ENCODE measurements at regions not wholly inside any gene's neighbourhood (a gene's known extent, or its start where the extent isn't known, plus 50 kb on each side); places are given as distances from the start of the nearest gene placed in this dataset.

DNA sequence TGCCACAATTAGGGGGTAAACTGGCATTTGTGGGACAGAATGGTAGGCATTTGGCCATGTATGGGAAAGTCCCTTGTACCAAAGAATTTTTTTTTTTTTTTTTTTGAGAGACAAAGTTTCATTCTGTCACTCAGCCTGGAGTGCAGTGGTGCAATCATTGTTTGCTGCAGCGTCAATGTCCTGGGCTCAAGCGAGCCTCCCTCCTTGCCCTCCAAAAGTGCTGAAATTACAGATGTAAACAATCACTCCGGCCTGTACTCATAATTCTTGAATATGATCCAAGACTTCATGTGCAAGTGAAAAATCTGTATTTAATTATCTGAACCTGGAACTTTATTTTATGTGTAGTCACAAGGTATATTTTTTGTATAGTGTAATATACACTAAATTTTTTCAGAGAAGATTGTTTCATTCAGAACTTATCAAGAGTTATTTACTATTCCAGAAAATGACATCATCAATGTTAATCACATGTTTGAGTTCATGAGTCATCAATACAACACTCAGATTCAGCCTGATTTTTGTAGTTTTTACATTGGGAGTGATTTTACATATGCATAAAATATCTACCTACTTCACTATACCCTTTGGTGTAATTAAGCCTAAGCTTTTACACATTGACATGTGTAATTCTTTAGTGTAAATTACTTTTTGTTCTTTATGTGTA, 138.7 kb upstream of the L3MBTL4 start:
- no peak for TF ChIP-seq EZH2 (IDR thresholded peaks at IDR 0.05; ENCODE audit: borderline replicate concordance, insufficient read depth, low read depth, low read length, poor library complexity, severe bottlenecking)
- TF ChIP-seq, protein P1, sequence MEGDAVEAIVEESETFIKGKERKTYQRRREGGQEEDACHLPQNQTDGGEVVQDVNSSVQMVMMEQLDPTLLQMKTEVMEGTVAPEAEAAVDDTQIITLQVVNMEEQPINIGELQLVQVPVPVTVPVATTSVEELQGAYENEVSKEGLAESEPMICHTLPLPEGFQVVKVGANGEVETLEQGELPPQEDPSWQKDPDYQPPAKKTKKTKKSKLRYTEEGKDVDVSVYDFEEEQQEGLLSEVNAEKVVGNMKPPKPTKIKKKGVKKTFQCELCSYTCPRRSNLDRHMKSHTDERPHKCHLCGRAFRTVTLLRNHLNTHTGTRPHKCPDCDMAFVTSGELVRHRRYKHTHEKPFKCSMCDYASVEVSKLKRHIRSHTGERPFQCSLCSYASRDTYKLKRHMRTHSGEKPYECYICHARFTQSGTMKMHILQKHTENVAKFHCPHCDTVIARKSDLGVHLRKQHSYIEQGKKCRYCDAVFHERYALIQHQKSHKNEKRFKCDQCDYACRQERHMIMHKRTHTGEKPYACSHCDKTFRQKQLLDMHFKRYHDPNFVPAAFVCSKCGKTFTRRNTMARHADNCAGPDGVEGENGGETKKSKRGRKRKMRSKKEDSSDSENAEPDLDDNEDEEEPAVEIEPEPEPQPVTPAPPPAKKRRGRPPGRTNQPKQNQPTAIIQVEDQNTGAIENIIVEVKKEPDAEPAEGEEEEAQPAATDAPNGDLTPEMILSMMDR (IDR thresholded peaks at IDR 0.05), result no peak
- Histone ChIP-seq H3K9me3 (ENCODE audit: control extremely low read depth in 1 of 3, control insufficient read depth in 2 of 3, insufficient read depth in 1 of 3, low read length in 2 of 3) (peaks cover 0 to 3% (median 0%) of the 10 kb centered on the region in 3 donors), H4K20me1 (ENCODE audit: control insufficient read depth, insufficient read depth, low read length, poor library complexity, severe bottlenecking) (no peaks in the 10 kb centered on the region), H3K79me2 (ENCODE audit: control insufficient read depth, insufficient read depth, low read length) (no peaks in the 10 kb centered on the region), H3K27me3 (replicated peaks in 1 of 4; ENCODE audit: control extremely low read depth in 1 of 4, control insufficient read depth in 3 of 4, insufficient read depth in 4 of 4, low read length in 3 of 4) (no peaks in the 10 kb centered on the region), H3K9ac (ENCODE audit: low read length) (no peak overlapping the region), H3K4me2 (replicated peaks; ENCODE audit: low read depth, low read length, poor library complexity, severe bottlenecking) (no peak overlapping the region), H3K4me3 (ENCODE audit: control extremely low read depth in 1 of 5, extremely low read depth in 1 of 5, insufficient read depth in 1 of 5, low read depth in 2 of 5, low read length in 4 of 5) (no peak overlapping the region), H3K27ac (ENCODE audit: low read length in 2 of 2) (no peak overlapping the region), H3K4me1 (ENCODE audit: control insufficient read depth in 2 of 2, insufficient read depth in 2 of 2, low read length in 2 of 2) (no peaks in the 10 kb centered on the region), H3K36me3 (replicated peaks in 1 of 2; ENCODE audit: control extremely low read depth in 1 of 2, control insufficient read depth in 1 of 2, extremely low read depth in 1 of 2, insufficient read depth in 2 of 2, low read length in 1 of 2) (no peaks in the 10 kb centered on the region), H2AFZ (ENCODE audit: insufficient read depth, low read depth, low read length, poor library complexity, severe bottlenecking) (no peak overlapping the region)
- no peaks in the 10 kb centered on the region for H3K4me1 Mint-ChIP-seq
- H3K4me3 Mint-ChIP-seq, result no peak overlapping the region
- ChIA-PET CTCF (interaction anchor here (0.7 kb wide), 1 partner anchor 8 kb away, joined by 5 read pairs; no protein-coding TSS in a partner anchor), POLR2A (no interaction called here)
- ATAC-seq (ENCODE audit: low read depth) (no peak), DNase-seq (no peak)
- no peaks in the 10 kb centered on the region for H3K9me3 Mint-ChIP-seq (ENCODE audit: insufficient read depth)
- no peak overlapping the region for H3K27ac Mint-ChIP-seq
- no peaks in the 10 kb centered on the region for H3K27me3 Mint-ChIP-seq
- no CpG with 5 or more reads among the region's 3 CpGs for WGBS (ENCODE audit: insufficient coverage)
- intact Hi-C loops (cut with micrococcal nuclease), result no loop called here

DNA sequence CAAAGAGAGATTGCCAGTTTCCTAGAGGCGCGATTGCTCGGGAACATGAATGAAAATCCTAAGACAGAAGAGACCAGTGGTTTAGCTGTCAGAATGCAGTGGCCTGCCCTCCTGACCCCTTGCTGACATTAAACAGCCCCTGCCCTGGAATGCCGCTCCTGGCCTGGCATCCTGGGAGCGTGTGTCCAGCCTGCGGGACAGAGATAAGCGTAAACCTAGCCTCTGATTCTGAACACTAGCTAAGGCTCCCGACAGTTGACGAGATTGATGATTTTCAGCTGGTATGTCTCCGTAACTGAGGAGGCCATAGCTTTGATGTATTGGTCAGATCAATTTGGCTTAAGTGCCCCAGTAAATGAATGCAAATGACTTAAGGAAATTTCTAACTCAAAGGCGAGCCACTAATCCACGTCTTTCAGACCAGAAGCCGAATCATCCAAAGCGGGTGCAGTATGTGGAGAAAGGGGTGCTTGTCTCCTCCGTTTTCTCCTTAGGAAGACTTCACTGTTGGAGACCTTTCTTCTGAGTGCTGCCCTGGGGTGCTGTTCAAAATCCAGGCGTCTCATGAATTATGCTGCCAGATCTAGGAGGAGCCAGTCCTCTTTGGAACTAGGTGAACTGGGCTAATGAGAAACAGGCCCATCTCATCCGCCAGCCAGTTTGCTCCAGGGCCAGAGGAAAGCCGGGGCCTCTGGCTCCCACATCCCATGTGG, 142.5 kb upstream of the L3MBTL4 start:
- no peak for ATAC-seq (ENCODE audit: low read depth)
- intact Hi-C loops (cut with micrococcal nuclease), result no loop called here

More for the DNA sequence above, 142.5 kb upstream of the L3MBTL4 start:
- no peaks in the 10 kb centered on the region for H3K79me2 ChIP-seq (ENCODE audit: control insufficient read depth, insufficient read depth, low read length)
- no peaks in the 10 kb centered on the region for H3K27me3 ChIP-seq (replicated peaks in 1 of 4; ENCODE audit: control extremely low read depth in 1 of 4, control insufficient read depth in 3 of 4, insufficient read depth in 4 of 4, low read length in 3 of 4)
- H3K4me2 ChIP-seq (replicated peaks; ENCODE audit: low read depth, low read length, poor library complexity, severe bottlenecking), result no peak overlapping the region
- no peak for TF ChIP-seq EZH2 (IDR thresholded peaks at IDR 0.05; ENCODE audit: borderline replicate concordance, insufficient read depth, low read depth, low read length, poor library complexity, severe bottlenecking)
- TF ChIP-seq, protein P1 (IDR thresholded peaks at IDR 0.05), result no peak
- Mint-ChIP-seq H3K4me3 (no peak overlapping the region), H3K27ac (no peak overlapping the region), H3K4me1 (no peaks in the 10 kb centered on the region), H3K9me3 (ENCODE audit: insufficient read depth) (peaks cover 2% of the 10 kb centered on the region), H3K27me3 (peaks cover 4% of the 10 kb centered on the region)
- H3K9me3 ChIP-seq (ENCODE audit: control extremely low read depth in 1 of 3, control insufficient read depth in 2 of 3, insufficient read depth in 1 of 3, low read length in 2 of 3), result no peaks in the 10 kb centered on the region
- ChIA-PET CTCF (no interaction called here), POLR2A (no interaction called here)
- no peak for DNase-seq
- H2AFZ ChIP-seq (ENCODE audit: insufficient read depth, low read depth, low read length, poor library complexity, severe bottlenecking), result no peak overlapping the region
- no peaks in the 10 kb centered on the region for H3K36me3 ChIP-seq (replicated peaks in 1 of 2; ENCODE audit: control extremely low read depth in 1 of 2, control insufficient read depth in 1 of 2, extremely low read depth in 1 of 2, insufficient read depth in 2 of 2, low read length in 1 of 2)
- H4K20me1 ChIP-seq (ENCODE audit: control insufficient read depth, insufficient read depth, low read length, poor library complexity, severe bottlenecking), result no peaks in the 10 kb centered on the region
- WGBS (ENCODE audit: insufficient coverage), result 82% methylated on average over 18 of the region's 18 CpGs
- H3K4me1 ChIP-seq (ENCODE audit: control insufficient read depth in 2 of 2, insufficient read depth in 2 of 2, low read length in 2 of 2), result no peaks in the 10 kb centered on the region
- no peak overlapping the region for H3K4me3 ChIP-seq (ENCODE audit: control extremely low read depth in 1 of 5, extremely low read depth in 1 of 5, insufficient read depth in 1 of 5, low read depth in 2 of 5, low read length in 4 of 5)
- H3K9ac ChIP-seq (ENCODE audit: low read length), result no peak overlapping the region
- H3K27ac ChIP-seq (ENCODE audit: low read length in 2 of 2), result no peak overlapping the region
